Ureter (tissue), 1 donor: ENCODE measurements at regions not wholly inside any gene's neighbourhood (a gene's known extent, or its start where the extent isn't known, plus 50 kb on each side); places are given as distances from the start of the nearest gene placed in this dataset.

Experiments used
- DNase-seq: peaks from one replicate; pipeline ENCODE4 v3.0.0-alpha.2; 2020; ENCODE audit warnings: low spot score
- donor health status: DM: yes; HTN: yes; CAD: no.

- DNase-seq = no peak
These were observed 415.6 kb downstream of the GADD45G start for GRCh38 chr9:90020276-90020871.

GRCh38 chr9:90021216-90021906 lies 416.5 kb downstream of the GADD45G start:
- no peak for DNase-seq

- no peak for DNase-seq
These were observed 417.7 kb downstream of the GADD45G start for GRCh38 chr9:90022474-90022873.

GRCh38 chr9:90023861-90024260 lies 419.0 kb downstream of the GADD45G start:
- DNase-seq = no peak

- DNase-seq = no peak
These were observed 419.6 kb downstream of the GADD45G start for GRCh38 chr9:90024409-90024808.

GRCh38 chr9:90024823-90025222 lies 420.0 kb downstream of the GADD45G start:
- DNase-seq = no peak

GRCh38 chr9:90025816-90026215 lies 421.0 kb downstream of the GADD45G start:
- DNase-seq = no peak

- DNase-seq = no peak
These were observed 422.5 kb downstream of the GADD45G start for GRCh38 chr9:90027296-90027790.

GRCh38 chr9:90029386-90029785 lies 424.6 kb downstream of the GADD45G start:
- no peak for DNase-seq

- DNase-seq = no peak
These were observed 425.2 kb downstream of the GADD45G start for GRCh38 chr9:90029996-90030395.

GRCh38 chr9:90032296-90033027 lies 427.6 kb downstream of the GADD45G start:
- no peak for DNase-seq

- DNase-seq = no peak
These were observed 428.3 kb downstream of the GADD45G start for GRCh38 chr9:90033028-90033650.

- no peak for DNase-seq
These were observed 429.3 kb downstream of the GADD45G start for GRCh38 chr9:90034071-90034470.

GRCh38 chr9:90035471-90035870 lies 430.7 kb downstream of the GADD45G start:
- no peak for DNase-seq

- no peak for DNase-seq
These were observed 432.5 kb downstream of the GADD45G start for GRCh38 chr9:90037146-90037797.

GRCh38 chr9:90038763-90039162 lies 434.0 kb downstream of the GADD45G start:
- no peak for DNase-seq

GRCh38 chr9:90044263-90044662 lies 439.5 kb downstream of the GADD45G start:
- DNase-seq = no peak

GRCh38 chr9:90044710-90045151 lies 439.9 kb downstream of the GADD45G start:
- no peak for DNase-seq

GRCh38 chr9:90046317-90046861 lies 441.6 kb downstream of the GADD45G start:
- no peak for DNase-seq

GRCh38 chr9:90047828-90048227 lies 443.0 kb downstream of the GADD45G start:
- no peak for DNase-seq

- no peak for DNase-seq
These were observed 447.6 kb downstream of the GADD45G start for GRCh38 chr9:90052366-90052765.
